Glutamatergic neuron (in vitro differentiated cells): ENCODE measurements at regions not wholly inside any gene's neighbourhood (a gene's known extent, or its start where the extent isn't known, plus 50 kb on each side); places are given as distances from the start of the nearest gene placed in this dataset.

Experiments
- DNase-seq: peaks from one replicate; pipeline ENCODE4 v3.0.0; 2022
- H3K27ac Mint-ChIP-seq: one replicate; pipeline ENCODE4 v1.8.0; 2020; ENCODE audit warnings: mild to moderate bottlenecking, mixed read lengths, inconsistent platforms; ENCODE audit not compliant: unreplicated experiment
- H3K27me3 Mint-ChIP-seq: one replicate; pipeline ENCODE4 v1.8.0; 2020; ENCODE audit warnings: mild to moderate bottlenecking, moderate library complexity, mixed read lengths, inconsistent platforms; ENCODE audit not compliant: unreplicated experiment
- H3K36me3 Mint-ChIP-seq: one replicate; pipeline ENCODE4 v1.8.0; 2020; ENCODE audit warnings: mild to moderate bottlenecking, mixed read lengths, inconsistent platforms; ENCODE audit not compliant: unreplicated experiment
- H3K4me1 Mint-ChIP-seq: one replicate; pipeline ENCODE4 v1.8.0; 2020; ENCODE audit warnings: mild to moderate bottlenecking, low read depth, mixed read lengths, inconsistent platforms; ENCODE audit not compliant: unreplicated experiment
- H3K4me3 Mint-ChIP-seq: one replicate; pipeline ENCODE4 v1.8.0; 2020; ENCODE audit warnings: mild to moderate bottlenecking, mixed read lengths, inconsistent platforms; ENCODE audit not compliant: unreplicated experiment
- H3K9me3 Mint-ChIP-seq: one replicate; pipeline ENCODE4 v1.8.0; 2020; ENCODE audit warnings: mild to moderate bottlenecking, moderate library complexity, mixed read lengths, inconsistent platforms; ENCODE audit not compliant: unreplicated experiment
- TF ChIP-seq, protein P1 (sequence below): fragments of 200-600 bp; sonication (generic); IDR thresholded peaks from one replicate; pipeline ENCODE4 v1.5.0; 2021; ENCODE audit not compliant: partially characterized antibody, unreplicated experiment

- Mint-ChIP-seq H3K4me1 (no peaks in the 10 kb centered on the region), H3K36me3 (no peaks in the 10 kb centered on the region), H3K4me3 (no peak overlapping the region), H3K9me3 (no peaks in the 10 kb centered on the region), H3K27ac (no peak overlapping the region), H3K27me3 (no peaks in the 10 kb centered on the region)
- DNase-seq, result no peak
- TF ChIP-seq, protein P1, sequence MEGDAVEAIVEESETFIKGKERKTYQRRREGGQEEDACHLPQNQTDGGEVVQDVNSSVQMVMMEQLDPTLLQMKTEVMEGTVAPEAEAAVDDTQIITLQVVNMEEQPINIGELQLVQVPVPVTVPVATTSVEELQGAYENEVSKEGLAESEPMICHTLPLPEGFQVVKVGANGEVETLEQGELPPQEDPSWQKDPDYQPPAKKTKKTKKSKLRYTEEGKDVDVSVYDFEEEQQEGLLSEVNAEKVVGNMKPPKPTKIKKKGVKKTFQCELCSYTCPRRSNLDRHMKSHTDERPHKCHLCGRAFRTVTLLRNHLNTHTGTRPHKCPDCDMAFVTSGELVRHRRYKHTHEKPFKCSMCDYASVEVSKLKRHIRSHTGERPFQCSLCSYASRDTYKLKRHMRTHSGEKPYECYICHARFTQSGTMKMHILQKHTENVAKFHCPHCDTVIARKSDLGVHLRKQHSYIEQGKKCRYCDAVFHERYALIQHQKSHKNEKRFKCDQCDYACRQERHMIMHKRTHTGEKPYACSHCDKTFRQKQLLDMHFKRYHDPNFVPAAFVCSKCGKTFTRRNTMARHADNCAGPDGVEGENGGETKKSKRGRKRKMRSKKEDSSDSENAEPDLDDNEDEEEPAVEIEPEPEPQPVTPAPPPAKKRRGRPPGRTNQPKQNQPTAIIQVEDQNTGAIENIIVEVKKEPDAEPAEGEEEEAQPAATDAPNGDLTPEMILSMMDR, result no peak
Measured at GRCh38 chr2:107731435-107731834, 95.3 kb upstream of the RGPD4 start.

- Mint-ChIP-seq H3K36me3 (no peaks in the 10 kb centered on the region), H3K9me3 (no peaks in the 10 kb centered on the region), H3K27ac (no peak overlapping the region), H3K4me3 (no peak overlapping the region), H3K4me1 (peaks cover 4% of the 10 kb centered on the region), H3K27me3 (no peaks in the 10 kb centered on the region)
- DNase-seq, result no peak
- TF ChIP-seq, protein P1, result no peak
Measured at GRCh38 chr2:107735201-107735600, 91.5 kb upstream of the RGPD4 start.

- Mint-ChIP-seq H3K36me3 (no peaks in the 10 kb centered on the region), H3K27me3 (no peaks in the 10 kb centered on the region), H3K9me3 (no peaks in the 10 kb centered on the region), H3K4me3 (no peak overlapping the region), H3K27ac (no peak overlapping the region), H3K4me1 (peaks cover 4% of the 10 kb centered on the region)
- TF ChIP-seq, protein P1, result no peak
- DNase-seq, result no peak
Measured at GRCh38 chr2:107737756-107738155, 88.9 kb upstream of the RGPD4 start.

GRCh38 chr2:107738266-107738665, 88.4 kb upstream of the RGPD4 start:
- no peak for DNase-seq
- Mint-ChIP-seq H3K4me3 (no peak overlapping the region), H3K27me3 (no peaks in the 10 kb centered on the region), H3K36me3 (no peaks in the 10 kb centered on the region), H3K27ac (no peak overlapping the region), H3K4me1 (peaks cover 4% of the 10 kb centered on the region), H3K9me3 (no peaks in the 10 kb centered on the region)
- TF ChIP-seq, protein P1, result no peak

GRCh38 chr2:107740300-107740699, 86.4 kb upstream of the RGPD4 start:
- Mint-ChIP-seq H3K27ac (no peak overlapping the region), H3K27me3 (peaks cover 2% of the 10 kb centered on the region), H3K9me3 (no peaks in the 10 kb centered on the region), H3K4me3 (no peak overlapping the region), H3K4me1 (peaks cover 4% of the 10 kb centered on the region), H3K36me3 (no peaks in the 10 kb centered on the region)
- DNase-seq, result no peak
- TF ChIP-seq, protein P1, result no peak
